NOMO-1 (cell line): ENCODE measurements at regions not wholly inside any gene's neighbourhood (a gene's known extent, or its start where the extent isn't known, plus 50 kb on each side); places are given as distances from the start of the nearest gene placed in this dataset.
A peak's percentile ranks its signal among the peaks of the same experiment; 100 is the strongest.
"Not testable (repeated sequence)": the region's sequence is repeated elsewhere in the genome, so short reads cannot be mapped to it uniquely, and the experiment has no call there.

ENCODE experiments used
- DNase-seq, 2 experiments: peaks; one replicate each; lab custom pipeline; 2025; ENCODE audit not compliant: unreplicated experiment in 2 of 2; lab: John Stamatoyannopoulos, UW

GRCh38 chr16:22436823-22437652 lies 62.6 kb upstream of the CDR2 start:
- DNase-seq = peak; percentile 45 to 64

GRCh38 chr16:22436326-22436822 lies 62.0 kb upstream of the CDR2 start:
- not testable (repeated sequence) for DNase-seq

GRCh38 chr16:22431314-22431713 lies 56.9 kb upstream of the CDR2 start:
- DNase-seq = not testable (repeated sequence)

- DNase-seq = no peak
Observed at GRCh38 chr16:22428654-22429053, 54.2 kb upstream of the CDR2 start.

- DNase-seq = no peak
Observed at GRCh38 chr16:22427556-22427955, 53.1 kb upstream of the CDR2 start.

GRCh38 chr16:22425847-22426246 lies 51.4 kb upstream of the CDR2 start:
- DNase-seq = no peak

GRCh38 chr16:22425036-22425801 lies 50.8 kb upstream of the CDR2 start:
- DNase-seq = no peak

GRCh38 chr16:22424161-22424937 lies 49.9 kb upstream of the CDR2 start:
- DNase-seq = no peak
